Pulmonary artery endothelial cell (primary cell): ENCODE measurements at regions not wholly inside any gene's neighbourhood (a gene's known extent, or its start where the extent isn't known, plus 50 kb on each side); places are given as distances from the start of the nearest gene placed in this dataset.

Experiments used
- DNase-seq: peaks from one replicate; pipeline ENCODE4 v3.0.0-alpha.2; 2011; ENCODE audit warnings: low read depth, low spot score

DNA sequence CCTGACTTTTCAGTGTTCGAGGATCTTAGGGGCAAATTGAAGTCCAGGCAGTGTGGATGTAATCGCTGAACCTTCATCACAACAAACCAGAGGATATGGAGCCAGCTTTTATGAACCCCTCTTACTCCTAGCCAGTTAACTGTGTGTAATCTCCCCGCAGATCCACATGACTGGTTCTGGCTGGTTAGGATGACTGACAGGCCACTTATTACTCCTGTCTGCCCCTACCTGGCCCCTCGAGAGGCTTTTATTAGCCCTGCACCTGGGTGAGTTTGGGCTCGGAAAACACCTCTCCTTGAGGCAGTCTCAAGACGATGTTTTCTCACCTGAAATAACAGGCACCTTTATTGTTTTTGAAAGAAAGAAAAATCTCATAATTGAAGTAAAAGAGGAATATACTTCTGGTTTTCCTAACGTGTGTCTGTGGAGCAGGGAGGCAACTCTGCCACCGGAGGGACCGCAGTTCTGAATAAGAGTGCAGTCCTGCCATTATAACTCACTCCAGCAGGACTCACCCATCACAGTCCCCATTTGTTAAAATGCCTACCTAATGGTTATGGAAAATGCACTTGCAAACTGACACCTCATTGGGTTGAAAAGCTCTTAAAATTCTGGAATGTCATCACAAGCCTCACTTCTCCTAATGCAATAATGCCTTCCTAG, 291.9 kb upstream of the N4BP1 start:
- no peak for DNase-seq

GRCh38 chr16:48899500-48899899, 289.5 kb upstream of the N4BP1 start:
- no peak for DNase-seq

DNA sequence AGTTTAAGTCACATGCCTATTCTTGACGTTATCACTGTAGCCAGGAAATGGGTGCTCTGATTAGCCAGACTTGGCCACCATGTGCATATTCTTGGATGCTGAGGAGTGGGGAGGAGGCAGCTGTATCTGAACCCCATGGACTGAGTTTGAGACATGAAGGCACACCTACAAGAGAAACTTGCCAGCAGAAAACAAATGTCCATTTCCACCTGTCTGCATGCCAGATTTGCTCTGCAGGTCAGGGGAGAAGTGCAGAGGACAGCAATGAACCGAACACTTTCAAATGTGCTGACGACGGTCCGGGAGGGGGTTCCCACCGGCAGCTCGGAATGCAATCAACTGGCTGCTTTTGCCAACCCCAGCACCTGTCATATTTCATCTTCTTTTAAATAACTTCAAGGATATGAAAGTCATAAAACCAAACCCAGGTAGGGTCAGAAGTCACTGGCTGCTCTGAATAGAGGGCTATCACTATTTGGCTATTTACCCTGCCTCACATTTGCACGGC, 287.8 kb upstream of the N4BP1 start:
- no peak for DNase-seq

GRCh38 chr16:48895142-48895541, 285.2 kb upstream of the N4BP1 start:
- no peak for DNase-seq

DNA sequence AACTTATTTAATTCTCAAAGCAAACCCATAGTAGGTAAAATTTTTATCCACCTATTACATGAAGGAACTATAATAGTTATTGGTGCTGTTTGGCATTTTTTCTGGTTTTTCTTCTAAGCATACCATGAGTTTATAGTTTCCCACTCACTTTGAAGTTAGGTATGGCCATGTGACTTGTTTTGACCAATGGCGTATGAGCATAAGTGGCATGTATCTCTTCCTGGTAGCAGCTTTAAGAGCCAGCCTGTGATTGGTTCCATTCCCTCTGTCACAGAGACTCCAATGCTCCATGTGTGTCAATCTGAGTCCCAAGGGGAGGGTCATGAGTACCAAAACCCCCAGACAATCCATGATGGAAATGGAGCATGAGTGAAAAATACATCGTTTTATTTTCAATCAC, 282.9 kb upstream of the N4BP1 start:
- DNase-seq = no peak

DNA sequence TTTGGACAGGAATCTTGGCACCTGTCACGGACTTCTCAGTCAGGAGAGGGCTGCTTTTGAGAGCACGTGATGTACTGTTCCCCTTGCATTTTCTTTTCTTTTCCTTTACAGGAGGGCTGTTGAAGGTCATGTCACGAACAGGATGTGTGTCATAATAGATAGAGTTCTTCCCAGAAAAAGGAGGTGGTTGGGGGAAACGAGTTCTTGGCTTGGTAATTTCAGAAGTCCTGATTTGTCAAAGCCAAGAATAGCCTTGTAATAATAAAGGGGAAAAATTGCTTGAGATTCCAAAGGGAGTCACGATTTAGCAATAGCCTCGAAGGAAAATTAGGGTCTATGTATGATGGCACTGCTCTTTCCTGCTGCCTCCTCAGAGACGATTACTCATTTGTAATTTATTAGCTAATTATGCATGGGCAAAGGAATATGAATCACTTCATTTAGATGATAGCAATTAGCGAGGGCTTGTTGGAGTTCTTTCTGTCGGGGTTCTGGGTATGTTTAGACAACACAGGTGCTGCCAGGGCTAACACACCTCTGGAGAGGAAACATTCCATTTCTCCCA, 277.7 kb upstream of the N4BP1 start:
- DNase-seq = no peak

GRCh38 chr16:48885471-48885870, 275.5 kb upstream of the N4BP1 start:
- DNase-seq = no peak

- DNase-seq = no peak
These were observed 271.3 kb upstream of the N4BP1 start for GRCh38 chr16:48881272-48881671.

- no peak for DNase-seq
These were observed 269.5 kb upstream of the N4BP1 start for GRCh38 chr16:48879223-48880122.

DNA sequence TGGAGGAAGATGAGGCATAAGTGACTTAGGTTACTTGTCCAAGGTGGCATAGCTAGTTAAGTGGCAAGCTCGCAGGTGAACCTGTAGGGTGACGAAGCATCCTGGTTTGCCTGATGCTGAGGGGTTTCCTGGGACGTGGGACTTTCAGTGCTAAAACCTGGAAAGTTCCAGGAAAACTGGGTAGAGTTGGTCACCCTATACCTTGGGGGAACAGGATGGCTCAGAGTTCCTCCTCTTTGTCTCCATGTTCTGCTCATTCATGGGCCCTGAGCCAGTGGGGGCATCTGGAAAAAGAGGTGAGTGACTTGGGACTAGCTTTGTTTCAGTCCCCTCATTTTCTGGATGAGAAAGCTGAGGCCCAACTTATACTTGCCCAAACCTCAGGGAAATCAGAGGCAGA, 268.0 kb upstream of the N4BP1 start:
- DNase-seq = no peak

- no peak for DNase-seq
These were observed 260.2 kb upstream of the N4BP1 start for GRCh38 chr16:48870141-48870540.

DNA sequence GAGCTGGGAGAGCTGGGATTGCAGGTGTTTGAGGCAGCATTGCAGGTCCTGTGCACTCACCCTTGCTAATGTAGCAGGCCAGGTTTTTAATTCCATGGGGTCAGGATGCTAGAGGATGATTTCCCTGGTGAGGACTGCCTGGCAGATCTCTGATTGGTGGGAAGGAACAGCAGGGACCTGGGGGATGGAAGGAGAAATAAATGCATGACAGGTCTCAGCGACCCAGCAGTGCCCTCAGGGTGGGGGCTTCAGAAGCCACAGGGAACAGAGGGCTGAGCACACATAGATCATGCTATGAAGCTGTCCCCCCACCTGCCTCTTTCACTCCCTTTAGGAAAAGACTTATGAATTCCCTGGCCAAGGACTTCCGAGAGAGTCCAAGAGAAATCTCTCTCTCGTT, 255.5 kb upstream of the N4BP1 start:
- DNase-seq = no peak

GRCh38 chr16:48864055-48864454, 254.1 kb upstream of the N4BP1 start:
- no peak for DNase-seq

DNA sequence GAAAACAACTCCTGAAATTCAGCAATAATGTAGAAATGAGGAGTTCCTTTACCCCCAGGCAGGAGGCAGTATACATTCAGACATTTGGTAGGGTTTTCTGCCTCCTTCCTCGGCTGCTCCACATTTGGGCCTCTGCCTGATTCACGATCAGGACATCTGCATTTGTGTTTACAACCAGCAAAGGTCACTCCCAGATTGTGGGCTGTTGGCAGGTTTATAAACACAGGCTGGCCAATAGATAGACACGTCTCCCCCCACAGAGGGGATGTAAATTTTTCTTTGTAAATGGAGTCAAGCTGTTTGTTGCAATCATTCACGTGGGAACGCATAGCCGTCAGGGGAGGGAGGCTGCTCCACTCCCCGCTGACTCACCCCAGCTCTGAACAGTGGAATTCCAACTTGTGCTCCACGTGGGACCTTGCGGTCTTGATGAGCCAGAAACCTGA, 252.1 kb upstream of the N4BP1 start:
- DNase-seq = no peak

GRCh38 chr16:48860341-48860740, 250.4 kb upstream of the N4BP1 start:
- DNase-seq = no peak

GRCh38 chr16:48852951-48853350, 243.0 kb upstream of the N4BP1 start:
- DNase-seq = no peak

- DNase-seq = no peak
These were observed 242.5 kb upstream of the N4BP1 start for GRCh38 chr16:48852458-48852857.

- no peak for DNase-seq
These were observed 240.3 kb upstream of the N4BP1 start for GRCh38 chr16:48850097-48850770.

GRCh38 chr16:48846277-48846676, 236.3 kb upstream of the N4BP1 start:
- DNase-seq = no peak

DNA sequence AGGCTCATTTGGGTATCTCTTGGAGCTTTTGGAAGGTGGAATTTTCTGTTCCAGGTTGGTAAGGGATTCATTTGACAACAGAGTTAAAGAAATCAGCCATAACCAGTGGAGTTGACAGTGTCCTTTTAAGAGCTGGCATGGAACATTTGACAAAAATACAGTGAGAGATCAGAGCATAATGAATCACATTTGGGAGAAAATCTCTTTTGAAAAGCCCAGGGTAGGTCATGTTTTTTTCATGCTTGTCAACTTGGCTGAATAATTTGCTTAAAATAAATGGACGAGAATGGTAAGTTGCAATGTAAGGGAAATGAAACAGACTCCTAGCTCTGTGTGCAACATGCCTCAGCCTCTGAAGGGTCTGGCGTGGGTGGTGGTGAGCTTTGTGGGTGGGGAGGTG, 235.3 kb upstream of the N4BP1 start:
- no peak for DNase-seq

DNA sequence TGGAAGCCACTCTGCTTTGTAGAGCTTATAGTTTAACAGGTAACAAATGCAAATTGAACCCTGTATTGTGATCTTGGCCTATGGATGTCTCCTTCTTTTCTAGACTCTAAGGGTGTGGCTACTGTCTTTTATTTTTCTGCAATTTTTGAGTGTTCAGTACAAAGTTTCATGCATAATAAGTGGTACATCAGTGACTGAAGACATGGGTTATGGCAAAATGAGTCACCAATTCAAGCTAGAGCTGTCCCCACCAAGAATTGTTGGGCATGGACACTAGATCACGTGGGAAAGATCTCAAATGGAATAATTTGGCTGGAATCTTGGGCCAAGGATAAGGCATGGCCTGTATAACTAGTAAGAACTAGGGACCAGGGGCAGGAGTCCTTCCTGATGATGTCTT, 228.4 kb upstream of the N4BP1 start:
- DNase-seq = no peak

- DNase-seq = no peak
These were observed 226.7 kb upstream of the N4BP1 start for GRCh38 chr16:48836636-48837035.
